Hepatocyte (in vitro differentiated cells): ENCODE measurements at regions not wholly inside any gene's neighbourhood (a gene's known extent, or its start where the extent isn't known, plus 50 kb on each side); places are given as distances from the start of the nearest gene placed in this dataset.

Source experiments
- CTCF ChIP-seq: fragments of 200-600 bp; sonication (generic); IDR thresholded peaks from 2 replicates; pipeline ENCODE4 v1.5.1; 2016; ENCODE audit warnings: antibody characterized with exemption, mild to moderate bottlenecking; ENCODE audit not compliant: poor library complexity
- EZH2 ChIP-seq: fragments of 200-600 bp; sonication (generic); IDR thresholded peaks from 2 replicates; pipeline ENCODE4 v1.6.1; 2016; ENCODE audit warnings: antibody characterized with exemption, mild to moderate bottlenecking, borderline replicate concordance

GRCh38 chr12:83451189-83451588, 764.5 kb downstream of the TMTC2 start:
- TF ChIP-seq CTCF (no peak), EZH2 (no peak)
